H9 (cell line): ENCODE measurements at regions not wholly inside any gene's neighbourhood (a gene's known extent, or its start where the extent isn't known, plus 50 kb on each side); places are given as distances from the start of the nearest gene placed in this dataset.

Experiments
- DNase-seq: peaks from one replicate; pipeline ENCODE4 v3.0.0-alpha.2; 2017
- H2AFZ ChIP-seq: one replicate; pipeline ENCODE4 v1.6.1; 2013; ENCODE audit warnings: mild to moderate bottlenecking, low read length, control low read depth, moderate library complexity
- H2AK5ac ChIP-seq: 2 replicates; pipeline ENCODE4 v1.6.1; 2013; ENCODE audit warnings: low read length, control low read depth, mixed read lengths; ENCODE audit not compliant: insufficient read length
- H2BK120ac ChIP-seq: one replicate; pipeline ENCODE4 v1.6.1; 2013; ENCODE audit warnings: low read depth, mild to moderate bottlenecking, low read length, control low read depth, inconsistent platforms; ENCODE audit not compliant: poor library complexity, severe bottlenecking
- H2BK12ac ChIP-seq: 2 replicates; pipeline ENCODE4 v1.6.1; 2013; ENCODE audit warnings: low read length, control low read depth, mixed read lengths, low read depth; ENCODE audit not compliant: insufficient read length
- H2BK15ac ChIP-seq: 2 replicates; pipeline ENCODE4 v1.6.1; 2013; ENCODE audit warnings: low read depth, low read length, control low read depth
- H2BK20ac ChIP-seq: one replicate; pipeline ENCODE4 v1.6.1; 2013; ENCODE audit warnings: low read depth, mild to moderate bottlenecking, low read length, control low read depth, inconsistent platforms; ENCODE audit not compliant: poor library complexity, severe bottlenecking
- H2BK5ac ChIP-seq: 2 replicates; pipeline ENCODE4 v1.6.1; 2013; ENCODE audit warnings: low read length, control low read depth, mixed read lengths; ENCODE audit not compliant: insufficient read length
- H3K14ac ChIP-seq: 2 replicates; pipeline ENCODE4 v1.6.1; 2013; ENCODE audit warnings: low read length, control low read depth; ENCODE audit not compliant: insufficient read depth
- H3K18ac ChIP-seq: 2 replicates; pipeline ENCODE4 v1.6.1; 2013; ENCODE audit warnings: low read depth, mild to moderate bottlenecking, mixed read lengths, low read length, control low read depth; ENCODE audit not compliant: insufficient read length
- H3K23ac ChIP-seq: 2 replicates; pipeline ENCODE4 v1.6.1; 2013; ENCODE audit warnings: low read length, control low read depth, mixed read lengths, low read depth; ENCODE audit not compliant: insufficient read length
- H3K23me2 ChIP-seq: 2 replicates; pipeline ENCODE4 v1.6.1; 2013; ENCODE audit warnings: low read depth, mild to moderate bottlenecking, mixed read lengths, low read length, control low read depth; ENCODE audit not compliant: insufficient read length, poor library complexity, severe bottlenecking
- H3K27ac ChIP-seq: 2 replicates; pipeline ENCODE4 v1.5.1; 2013; ENCODE audit warnings: low read length, control low read depth, mixed read lengths, low read depth; ENCODE audit not compliant: insufficient read length
- H3K27me3 ChIP-seq: 2 replicates; pipeline ENCODE4 v1.6.1; 2013; ENCODE audit warnings: low read length, control low read depth, inconsistent platforms; ENCODE audit not compliant: insufficient read depth
- H3K4ac ChIP-seq: 2 replicates; pipeline ENCODE4 v1.6.1; 2013; ENCODE audit warnings: low read depth, mild to moderate bottlenecking, control low read depth, inconsistent platforms, low read length, moderate library complexity
- H3K4me1 ChIP-seq: 2 replicates; pipeline ENCODE4 v1.6.1; 2013; ENCODE audit warnings: low read length, control low read depth, inconsistent platforms; ENCODE audit not compliant: insufficient read depth
- H3K4me2 ChIP-seq: 2 replicates; pipeline ENCODE4 v1.6.1; 2013; ENCODE audit warnings: low read length, control low read depth, mixed read lengths; ENCODE audit not compliant: insufficient read length, insufficient read depth
- H3K56ac ChIP-seq: 2 replicates; pipeline ENCODE4 v1.6.1; 2013; ENCODE audit warnings: low read depth, mild to moderate bottlenecking, mixed read lengths, low read length, control low read depth; ENCODE audit not compliant: insufficient read length
- H3K79me1 ChIP-seq: 2 replicates; pipeline ENCODE4 v1.6.1; 2013; ENCODE audit warnings: low read depth, mild to moderate bottlenecking, moderate library complexity, low read length, control low read depth, inconsistent platforms; ENCODE audit not compliant: insufficient read depth, poor library complexity, severe bottlenecking
- H3K79me2 ChIP-seq: 2 replicates; pipeline ENCODE4 v1.6.1; 2013; ENCODE audit warnings: low read length, control low read depth, inconsistent platforms; ENCODE audit not compliant: insufficient read depth
- H3K9ac ChIP-seq: 2 replicates; pipeline ENCODE4 v1.6.1; 2013; ENCODE audit warnings: low read length, control low read depth, mixed read lengths; ENCODE audit not compliant: insufficient read length; ENCODE audit errors: extremely low read depth
- H3K9me3 ChIP-seq: one replicate; pipeline ENCODE4 v1.6.1; 2013; ENCODE audit warnings: low read depth, low read length, inconsistent platforms; ENCODE audit not compliant: control insufficient read depth
- H3T11ph ChIP-seq: one replicate; pipeline ENCODE4 v1.6.1; 2013; ENCODE audit warnings: mild to moderate bottlenecking, low read length, control low read depth, inconsistent platforms
- H4K20me1 ChIP-seq: one replicate; pipeline ENCODE4 v1.6.1; 2013; ENCODE audit not compliant: control insufficient read depth, insufficient read length, insufficient read depth
- H4K5ac ChIP-seq: 2 replicates; pipeline ENCODE4 v1.6.1; 2013; ENCODE audit warnings: low read depth, mild to moderate bottlenecking, mixed read lengths, low read length, control low read depth; ENCODE audit not compliant: insufficient read length
- H4K8ac ChIP-seq: replicated peaks from 2 replicates; pipeline ENCODE4 v1.6.1; 2013; ENCODE audit warnings: low read length, control low read depth, mixed read lengths, low read depth; ENCODE audit not compliant: insufficient read length
- H4K91ac ChIP-seq: 2 replicates; pipeline ENCODE4 v1.6.1; 2013; ENCODE audit warnings: low read depth, mild to moderate bottlenecking, moderate library complexity, mixed read lengths, low read length, control low read depth; ENCODE audit not compliant: insufficient read length
- H3K27ac Mint-ChIP-seq, 3 experiments: 2 replicates in 2 of 3; 3 replicates in 1 of 3; pipeline ENCODE4 v1.8.0; 2020 to 2021; ENCODE audit warnings: mixed read lengths in 3 of 3, mild to moderate bottlenecking in 1 of 3, moderate library complexity in 1 of 3
- H3K27me3 Mint-ChIP-seq: 2 replicates; pipeline ENCODE4 v1.8.0; 2021; ENCODE audit warnings: low read depth, mild to moderate bottlenecking, moderate library complexity, mixed read lengths
- H3K36me3 Mint-ChIP-seq, 3 experiments: 2 replicates in 2 of 3; 3 replicates in 1 of 3; pipeline ENCODE4 v1.8.0; 2020 to 2021; ENCODE audit warnings: low read depth in 3 of 3, mixed read lengths in 3 of 3; ENCODE audit not compliant: insufficient read depth in 1 of 3
- H3K4me1 Mint-ChIP-seq, 2 experiments: 2 replicates each; pipeline ENCODE4 v1.8.0; 2020; ENCODE audit warnings: mixed read lengths in 2 of 2
- H3K4me3 Mint-ChIP-seq, 2 experiments: 2 replicates in 1 of 2; 3 replicates in 1 of 2; pipeline ENCODE4 v1.8.0; 2020 to 2021; ENCODE audit warnings: mild to moderate bottlenecking in 2 of 2, mixed read lengths in 2 of 2, moderate library complexity in 1 of 2
- H3K9me3 Mint-ChIP-seq, 2 experiments: 2 replicates in 1 of 2; 3 replicates in 1 of 2; pipeline ENCODE4 v1.8.0; 2020; ENCODE audit warnings: mild to moderate bottlenecking in 2 of 2, mixed read lengths in 2 of 2, moderate library complexity in 1 of 2
- WGBS: extraction: QIAGEN DNeasy Blood & Tissue Kit; methylation state at CpG from one replicate; pipeline ENCODE4 v1.1.7; 2013; ENCODE audit warnings: missing lambda C conversion rate, low lambda C conversion rate, mixed read lengths; ENCODE audit not compliant: insufficient read length; ENCODE audit errors: extremely low coverage; 5-methylcytosine and 5-hydroxymethylcytosine counted together
- TF ChIP-seq, protein P1 (sequence below): fragments of 200-600 bp; sonication (generic); conservative IDR thresholded peaks from 3 replicates; pipeline ENCODE4 v1.8.0; 2021; ENCODE audit warnings: antibody characterized with exemption, mild to moderate bottlenecking

DNA sequence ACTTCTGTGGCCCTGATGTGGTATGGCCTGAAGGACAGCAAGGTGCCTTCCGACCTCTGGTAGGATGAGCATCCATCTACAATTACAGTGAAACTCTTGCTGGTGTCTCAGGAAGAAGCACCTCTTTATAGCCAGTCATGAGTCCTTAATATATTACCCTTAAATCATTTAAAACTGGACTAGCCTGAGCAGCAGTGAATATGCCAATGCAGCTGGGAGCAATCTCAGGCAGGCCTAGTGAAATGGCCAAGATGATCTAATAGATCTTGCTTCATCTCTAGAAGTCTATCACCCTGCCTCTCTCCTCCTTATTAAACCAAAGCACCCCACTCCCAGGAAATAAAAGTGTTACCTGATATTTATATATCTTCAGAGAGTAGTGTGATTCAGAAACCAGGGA is 66.7 kb upstream of the SORCS3 start:
- no peak overlapping the region for H2BK120ac ChIP-seq
- DNase-seq: no peak
- no peaks in the 10 kb centered on the region for H3K79me2 ChIP-seq
- H3K79me1 ChIP-seq: no peaks in the 10 kb centered on the region
- H3K27ac ChIP-seq: no peak overlapping the region
- H3K23me2 ChIP-seq: no peaks in the 10 kb centered on the region
- H3K18ac ChIP-seq: no peak overlapping the region
- no peak overlapping the region for H2AK5ac ChIP-seq
- no peak overlapping the region for H2BK15ac ChIP-seq
- peaks cover 0 to 8% (median 0%) of the 10 kb centered on the region in 3 experiments; a peak in 2 of 7 replicates for H3K36me3 Mint-ChIP-seq
- no peak overlapping the region for H3K23ac ChIP-seq
- H3K27me3 Mint-ChIP-seq: peaks cover 2% of the 10 kb centered on the region; the same call in 1 of the 2 replicates
- no peak overlapping the region for H4K91ac ChIP-seq
- no peaks in the 10 kb centered on the region for H3K9me3 ChIP-seq
- H3K4me3 Mint-ChIP-seq: no peak overlapping the region
- H2BK5ac ChIP-seq: no peak overlapping the region
- H4K8ac ChIP-seq: no peak overlapping the region
- H3K14ac ChIP-seq: no peak overlapping the region
- WGBS: no CpG with 5 or more reads among the region's 1 CpG
- peaks cover 15 to 17% of the 10 kb centered on the region in 2 experiments; a peak in 4 of 5 replicates for H3K9me3 Mint-ChIP-seq
- no peak overlapping the region for H4K5ac ChIP-seq
- H3K4ac ChIP-seq: no peak overlapping the region
- H3K56ac ChIP-seq: no peak overlapping the region
- no peak overlapping the region for H2AFZ ChIP-seq
- H3K4me1 Mint-ChIP-seq: peaks cover 7 to 13% of the 10 kb centered on the region in 2 experiments
- no peak overlapping the region for H3K27ac Mint-ChIP-seq
- H3K4me2 ChIP-seq: no peak overlapping the region
- TF ChIP-seq, protein P1, sequence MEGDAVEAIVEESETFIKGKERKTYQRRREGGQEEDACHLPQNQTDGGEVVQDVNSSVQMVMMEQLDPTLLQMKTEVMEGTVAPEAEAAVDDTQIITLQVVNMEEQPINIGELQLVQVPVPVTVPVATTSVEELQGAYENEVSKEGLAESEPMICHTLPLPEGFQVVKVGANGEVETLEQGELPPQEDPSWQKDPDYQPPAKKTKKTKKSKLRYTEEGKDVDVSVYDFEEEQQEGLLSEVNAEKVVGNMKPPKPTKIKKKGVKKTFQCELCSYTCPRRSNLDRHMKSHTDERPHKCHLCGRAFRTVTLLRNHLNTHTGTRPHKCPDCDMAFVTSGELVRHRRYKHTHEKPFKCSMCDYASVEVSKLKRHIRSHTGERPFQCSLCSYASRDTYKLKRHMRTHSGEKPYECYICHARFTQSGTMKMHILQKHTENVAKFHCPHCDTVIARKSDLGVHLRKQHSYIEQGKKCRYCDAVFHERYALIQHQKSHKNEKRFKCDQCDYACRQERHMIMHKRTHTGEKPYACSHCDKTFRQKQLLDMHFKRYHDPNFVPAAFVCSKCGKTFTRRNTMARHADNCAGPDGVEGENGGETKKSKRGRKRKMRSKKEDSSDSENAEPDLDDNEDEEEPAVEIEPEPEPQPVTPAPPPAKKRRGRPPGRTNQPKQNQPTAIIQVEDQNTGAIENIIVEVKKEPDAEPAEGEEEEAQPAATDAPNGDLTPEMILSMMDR: no peak
- no peaks in the 10 kb centered on the region for H3K27me3 ChIP-seq
- no peak overlapping the region for H2BK20ac ChIP-seq
- H3T11ph ChIP-seq: no peak overlapping the region
- no peak overlapping the region for H2BK12ac ChIP-seq
- no peaks in the 10 kb centered on the region for H3K4me1 ChIP-seq
- no peak overlapping the region for H3K9ac ChIP-seq
- no peaks in the 10 kb centered on the region for H4K20me1 ChIP-seq
